ENCODE measurements at regions not wholly inside any gene's neighbourhood (a gene's known extent, or its start where the extent isn't known, plus 50 kb on each side); places are given as distances from the start of the nearest gene placed in this dataset.

- TF ChIP-seq CTCF (IDR thresholded peaks at IDR 0.05; ENCODE audit: poor library complexity) (no peak), EZH2phosphoT487 (IDR thresholded peaks at IDR 0.05; ENCODE audit: low read depth, severe bottlenecking, unreplicated experiment) (no peak), EZH2 (IDR thresholded peaks at IDR 0.05; ENCODE audit: borderline replicate concordance) (no peak)
Measured at GRCh38 chr9:75464726-75465125, 376.4 kb downstream of the OSTF1 start.

Measured in hepatocyte (in vitro differentiated cells).